ENCODE measurements at regions not wholly inside any gene's neighbourhood (a gene's known extent, or its start where the extent isn't known, plus 50 kb on each side); places are given as distances from the start of the nearest gene placed in this dataset.

- Histone ChIP-seq H3K4me3 (ENCODE audit: severe bottlenecking) (no peak overlapping the region), H3K4me1 (ENCODE audit: insufficient read depth, poor library complexity, severe bottlenecking) (no peaks in the 10 kb centered on the region), H3K27ac (ENCODE audit: poor library complexity, severe bottlenecking) (no peak overlapping the region), H3K9me3 (ENCODE audit: severe bottlenecking) (no peaks in the 10 kb centered on the region), H3K27me3 (ENCODE audit: insufficient read depth, poor library complexity, severe bottlenecking) (no peaks in the 10 kb centered on the region), H3K36me3 (ENCODE audit: low read depth) (no peaks in the 10 kb centered on the region)
- ATAC-seq (ENCODE audit: low read depth) (no peak), DNase-seq (ENCODE audit: low spot score) (no peak)
- TF ChIP-seq CTCF (IDR thresholded peaks at IDR 0.05; ENCODE audit: poor library complexity, severe bottlenecking) = no peak
Observed at GRCh38 chr3:39558775-39559306, 91.4 kb downstream of the MOBP start.

- H3K4me3 ChIP-seq (ENCODE audit: severe bottlenecking) = no peak overlapping the region
- DNase-seq (ENCODE audit: low spot score) = no peak
- TF ChIP-seq CTCF (IDR thresholded peaks at IDR 0.05; ENCODE audit: poor library complexity, severe bottlenecking) = no peak
- no peak overlapping the region for H3K27ac ChIP-seq (ENCODE audit: poor library complexity, severe bottlenecking)
- H3K4me1 ChIP-seq (ENCODE audit: insufficient read depth, poor library complexity, severe bottlenecking) = no peaks in the 10 kb centered on the region
- no peaks in the 10 kb centered on the region for H3K27me3 ChIP-seq (ENCODE audit: insufficient read depth, poor library complexity, severe bottlenecking)
- no peaks in the 10 kb centered on the region for H3K36me3 ChIP-seq (ENCODE audit: low read depth)
- H3K9me3 ChIP-seq (ENCODE audit: severe bottlenecking) = no peaks in the 10 kb centered on the region
- ATAC-seq (ENCODE audit: low read depth) = no peak
Observed at GRCh38 chr3:39559543-39559942, 92.1 kb downstream of the MOBP start.

GRCh38 chr3:39568508-39568907 lies 101.0 kb downstream of the MOBP start:
- DNase-seq (ENCODE audit: low spot score) (no peak), ATAC-seq (ENCODE audit: low read depth) (no peak)
- Histone ChIP-seq H3K9me3 (ENCODE audit: severe bottlenecking) (no peaks in the 10 kb centered on the region), H3K27me3 (ENCODE audit: insufficient read depth, poor library complexity, severe bottlenecking) (no peaks in the 10 kb centered on the region), H3K4me1 (ENCODE audit: insufficient read depth, poor library complexity, severe bottlenecking) (no peaks in the 10 kb centered on the region), H3K4me3 (ENCODE audit: severe bottlenecking) (no peak overlapping the region), H3K27ac (ENCODE audit: poor library complexity, severe bottlenecking) (no peak overlapping the region), H3K36me3 (ENCODE audit: low read depth) (no peaks in the 10 kb centered on the region)
- TF ChIP-seq CTCF (IDR thresholded peaks at IDR 0.05; ENCODE audit: poor library complexity, severe bottlenecking) = no peak

GRCh38 chr3:39569095-39569494 lies 101.6 kb downstream of the MOBP start:
- no peak for TF ChIP-seq CTCF (IDR thresholded peaks at IDR 0.05; ENCODE audit: poor library complexity, severe bottlenecking)
- no peaks in the 10 kb centered on the region for H3K36me3 ChIP-seq (ENCODE audit: low read depth)
- H3K27me3 ChIP-seq (ENCODE audit: insufficient read depth, poor library complexity, severe bottlenecking) = no peaks in the 10 kb centered on the region
- no peak for DNase-seq (ENCODE audit: low spot score)
- no peak overlapping the region for H3K4me3 ChIP-seq (ENCODE audit: severe bottlenecking)
- ATAC-seq (ENCODE audit: low read depth) = no peak
- H3K4me1 ChIP-seq (ENCODE audit: insufficient read depth, poor library complexity, severe bottlenecking) = no peaks in the 10 kb centered on the region
- H3K27ac ChIP-seq (ENCODE audit: poor library complexity, severe bottlenecking) = no peak overlapping the region
- H3K9me3 ChIP-seq (ENCODE audit: severe bottlenecking) = no peaks in the 10 kb centered on the region

GRCh38 chr3:39573392-39573791 lies 105.9 kb downstream of the MOBP start:
- H3K9me3 ChIP-seq (ENCODE audit: severe bottlenecking) = no peaks in the 10 kb centered on the region
- TF ChIP-seq CTCF (IDR thresholded peaks at IDR 0.05; ENCODE audit: poor library complexity, severe bottlenecking) = no peak
- H3K4me3 ChIP-seq (ENCODE audit: severe bottlenecking) = no peak overlapping the region
- DNase-seq (ENCODE audit: low spot score) (no peak), ATAC-seq (ENCODE audit: low read depth) (no peak)
- peaks cover 2% of the 10 kb centered on the region for H3K27me3 ChIP-seq (ENCODE audit: insufficient read depth, poor library complexity, severe bottlenecking)
- H3K4me1 ChIP-seq (ENCODE audit: insufficient read depth, poor library complexity, severe bottlenecking) = no peaks in the 10 kb centered on the region
- no peaks in the 10 kb centered on the region for H3K36me3 ChIP-seq (ENCODE audit: low read depth)
- H3K27ac ChIP-seq (ENCODE audit: poor library complexity, severe bottlenecking) = no peak overlapping the region
